NCI-H524 (cell line): ENCODE measurements at regions not wholly inside any gene's neighbourhood (a gene's known extent, or its start where the extent isn't known, plus 50 kb on each side); places are given as distances from the start of the nearest gene placed in this dataset.

Source experiments
- DNase-seq, 2 experiments: peaks; one replicate each; lab custom pipeline; 2025; lab: John Stamatoyannopoulos, UW

- DNase-seq, result no peak
These were observed 661.5 kb upstream of the ZP4 start for GRCh38 chr1:238552271-238552670.

GRCh38 chr1:238549137-238549536 is 658.4 kb upstream of the ZP4 start:
- no peak for DNase-seq

DNA sequence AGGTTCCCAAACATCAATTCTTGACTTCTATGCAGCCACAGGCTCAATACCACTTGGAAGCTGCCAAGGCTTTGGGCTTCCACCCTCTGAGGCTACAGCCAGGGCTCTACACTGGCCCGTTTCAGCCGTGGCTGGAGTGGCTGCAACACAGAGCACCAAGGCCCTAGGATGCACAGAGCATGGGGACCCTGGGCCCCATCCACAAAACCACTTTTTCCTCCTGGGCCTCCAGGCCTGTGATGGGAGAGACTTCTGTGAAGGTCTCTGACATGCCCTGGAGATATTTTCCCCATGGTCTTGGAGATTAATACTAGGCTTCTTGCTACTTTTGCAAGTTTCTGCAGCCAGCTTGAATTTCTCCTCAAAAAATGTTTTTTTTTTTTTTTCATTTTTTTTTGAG is 655.4 kb upstream of the ZP4 start:
- DNase-seq, result no peak

GRCh38 chr1:238537641-238538040 is 646.9 kb upstream of the ZP4 start:
- no peak for DNase-seq

DNA sequence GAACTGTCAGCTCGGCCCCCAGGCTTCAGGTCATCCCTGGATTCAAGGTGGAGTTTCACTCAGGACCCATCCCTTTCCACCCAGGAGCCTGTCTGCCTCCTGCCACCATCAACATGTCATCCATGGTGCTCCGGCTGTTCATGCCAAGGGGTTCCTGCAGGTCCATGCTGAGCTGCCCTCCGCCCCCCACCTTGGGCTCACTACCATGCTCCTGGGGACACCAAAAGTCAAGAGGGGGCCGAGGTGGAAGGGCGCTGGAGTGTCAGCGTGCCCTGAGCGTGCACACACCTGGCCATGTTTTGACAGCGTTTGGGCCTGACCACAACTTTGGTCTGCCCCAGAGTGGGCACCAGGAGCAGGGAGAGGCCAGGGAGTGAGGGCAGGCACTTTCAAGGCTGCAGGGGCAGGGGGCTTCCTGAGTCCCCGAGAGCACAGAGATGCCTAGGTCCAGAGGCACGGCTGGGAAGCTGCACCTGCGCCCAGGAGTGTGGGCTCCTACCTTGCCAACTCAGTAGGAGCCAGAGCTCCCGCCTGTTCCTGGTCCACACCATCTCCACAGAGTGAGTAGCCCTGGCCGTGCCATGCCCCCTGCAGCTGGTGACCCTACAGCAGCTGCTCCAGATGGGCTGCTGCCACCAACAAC is 639.6 kb upstream of the ZP4 start:
- DNase-seq, result no peak

GRCh38 chr1:238517711-238518110 is 627.0 kb upstream of the ZP4 start:
- no peak for DNase-seq

DNA sequence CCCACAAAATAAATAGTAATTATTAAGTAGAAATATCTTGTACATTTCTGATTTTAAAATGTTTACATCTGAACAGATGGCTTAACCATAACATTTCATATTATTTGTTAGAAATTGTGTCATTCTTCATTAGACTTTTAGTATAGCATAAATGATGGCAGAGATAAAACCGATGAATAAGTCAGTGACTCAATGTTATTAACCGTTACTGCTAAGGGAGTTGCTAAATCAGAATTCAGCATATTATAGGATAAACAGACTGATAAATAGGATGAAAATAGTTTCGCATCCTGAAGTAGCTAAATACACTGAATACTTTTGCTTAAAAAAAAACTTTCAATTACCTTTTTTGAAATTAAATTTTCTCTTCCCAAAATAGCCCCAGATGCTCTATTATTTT is 610.6 kb upstream of the ZP4 start:
- DNase-seq, result no peak

DNA sequence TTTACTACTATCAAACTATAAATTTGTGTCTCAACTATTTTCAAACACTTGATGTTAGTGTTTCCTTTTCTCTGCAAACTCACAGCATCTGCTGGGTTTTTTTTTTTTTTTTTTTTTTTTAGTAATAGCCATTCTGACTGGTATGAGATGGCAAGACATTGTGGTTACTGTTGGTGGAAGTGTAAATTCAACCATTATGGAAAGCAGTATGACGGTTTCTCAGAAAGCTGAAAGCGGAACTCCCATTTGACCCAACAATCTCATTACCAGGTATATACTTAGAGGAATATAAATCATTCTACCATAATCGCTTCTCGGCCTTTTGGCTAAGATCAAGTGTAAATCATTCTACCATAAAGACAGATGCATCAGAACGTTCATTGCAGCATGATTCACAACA is 608.3 kb upstream of the ZP4 start:
- no peak for DNase-seq

- no peak for DNase-seq
These were observed 601.5 kb upstream of the ZP4 start for GRCh38 chr1:238492271-238492670.

DNA sequence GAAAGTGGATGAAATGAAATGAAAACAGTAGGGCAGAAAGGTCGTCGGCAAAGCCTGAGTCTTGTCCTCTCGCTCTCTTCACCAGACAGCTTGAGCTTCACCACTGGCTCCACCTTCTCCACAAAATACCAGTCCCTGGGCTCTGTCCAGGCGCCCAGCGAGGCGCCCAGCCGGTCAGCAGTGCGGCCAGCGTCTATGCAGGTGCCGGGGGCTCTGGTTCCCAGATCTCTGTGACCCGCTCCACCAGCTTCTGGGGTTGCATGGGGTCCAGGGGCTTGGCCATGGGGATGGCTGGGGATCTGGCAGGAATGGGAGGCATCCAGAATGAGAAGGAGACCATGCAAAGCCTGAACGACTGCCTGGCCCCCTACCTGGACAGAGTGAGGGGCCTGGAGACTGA is 600.5 kb upstream of the ZP4 start:
- DNase-seq, result no peak

DNA sequence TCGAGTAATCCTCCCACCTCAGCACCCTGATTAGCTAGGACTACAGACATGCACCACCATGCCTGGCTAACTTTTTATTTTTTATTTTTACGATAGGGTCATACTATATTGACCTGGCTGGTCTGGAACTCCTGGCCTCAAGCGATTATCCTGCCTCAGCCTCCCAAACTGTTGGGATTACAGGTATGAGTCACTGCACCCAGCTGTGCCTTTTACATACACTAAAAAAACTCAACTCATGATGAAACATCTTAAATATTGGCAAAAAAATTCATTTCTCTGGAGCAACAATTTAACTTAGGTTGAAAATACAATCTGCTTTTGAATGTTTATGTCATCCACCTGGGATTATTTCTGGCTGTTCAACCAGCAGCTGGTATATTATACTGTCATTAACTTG is 598.3 kb upstream of the ZP4 start:
- DNase-seq, result no peak

GRCh38 chr1:238488401-238488800 is 597.7 kb upstream of the ZP4 start:
- DNase-seq, result no peak

GRCh38 chr1:238487931-238488330 is 597.2 kb upstream of the ZP4 start:
- DNase-seq, result no peak

DNA sequence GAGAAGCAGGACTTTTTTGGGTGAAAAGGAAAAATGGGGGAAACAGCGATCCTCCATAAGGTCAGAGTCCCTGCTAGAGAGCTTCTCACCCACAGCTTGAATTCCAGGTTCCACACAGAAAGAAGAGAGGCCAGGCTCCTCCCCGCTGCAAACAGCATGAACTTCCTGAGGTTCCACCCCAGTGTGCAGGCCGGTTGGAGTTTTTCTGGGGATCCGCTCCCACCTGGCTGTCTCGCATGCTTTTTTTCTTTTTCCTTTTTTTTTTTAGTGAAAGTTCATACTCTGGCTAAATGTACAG is 595.1 kb upstream of the ZP4 start:
- DNase-seq, result no peak

DNA sequence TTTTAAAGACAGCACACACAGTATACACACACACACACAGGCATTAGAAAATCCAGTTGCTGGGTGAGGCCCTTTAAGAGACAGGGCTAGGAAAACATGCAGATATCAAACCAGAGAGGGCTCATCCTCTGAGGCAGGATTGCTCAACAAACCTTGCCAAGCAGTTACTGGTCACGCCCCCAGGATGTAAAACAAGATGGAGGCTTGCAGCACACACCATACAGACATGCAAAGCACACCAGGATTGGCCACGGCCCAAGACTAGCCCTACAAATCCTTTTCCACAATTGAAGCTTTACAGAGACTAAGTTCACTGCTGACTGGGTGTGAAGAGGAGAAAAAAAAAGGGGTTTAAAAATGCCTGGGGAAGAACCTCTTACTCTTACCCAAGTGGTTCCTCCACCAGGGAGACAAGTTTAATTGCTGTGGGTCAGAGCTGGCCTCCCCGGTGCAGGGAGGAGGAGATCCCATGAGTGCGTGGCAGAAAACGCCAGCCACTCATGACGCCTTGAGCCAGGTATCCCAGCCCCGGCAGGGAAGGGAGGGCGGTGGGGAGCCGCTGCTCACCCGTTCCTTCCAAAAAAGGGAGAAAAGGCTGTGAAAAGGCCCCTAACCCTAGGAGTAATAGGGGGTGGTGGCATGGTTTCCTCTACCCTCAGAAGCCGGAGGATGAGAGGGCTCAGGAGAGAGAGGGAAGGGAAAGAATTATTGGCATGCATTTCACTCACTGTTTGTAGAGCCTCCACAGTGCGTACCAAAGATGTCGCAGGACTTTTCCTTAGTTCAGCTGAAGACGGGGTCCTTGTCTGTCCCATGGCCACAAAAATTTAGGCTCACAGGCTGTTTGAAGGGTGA is 594.6 kb upstream of the ZP4 start:
- no peak for DNase-seq

DNA sequence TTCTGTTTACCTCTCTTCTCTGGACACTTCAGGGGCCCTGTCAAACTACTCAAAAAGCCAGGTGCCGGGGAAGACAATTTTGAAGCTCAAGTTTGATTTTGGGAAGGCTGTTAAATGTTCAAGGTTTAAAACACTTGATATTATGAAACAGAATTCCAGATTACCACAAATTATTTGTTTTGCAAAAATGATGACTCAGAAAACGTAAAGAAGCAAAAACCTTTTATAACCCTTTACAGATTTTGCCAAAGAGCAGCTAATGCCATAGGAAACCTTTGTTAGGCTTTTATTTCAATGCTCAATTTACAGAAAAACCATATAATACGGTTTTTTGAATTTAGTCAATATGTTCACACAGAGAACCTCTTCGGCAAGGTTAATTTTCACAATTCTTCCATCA is 593.4 kb upstream of the ZP4 start:
- no peak for DNase-seq

- DNase-seq, result no peak
These were observed 586.1 kb upstream of the ZP4 start for GRCh38 chr1:238476841-238477240.

DNA sequence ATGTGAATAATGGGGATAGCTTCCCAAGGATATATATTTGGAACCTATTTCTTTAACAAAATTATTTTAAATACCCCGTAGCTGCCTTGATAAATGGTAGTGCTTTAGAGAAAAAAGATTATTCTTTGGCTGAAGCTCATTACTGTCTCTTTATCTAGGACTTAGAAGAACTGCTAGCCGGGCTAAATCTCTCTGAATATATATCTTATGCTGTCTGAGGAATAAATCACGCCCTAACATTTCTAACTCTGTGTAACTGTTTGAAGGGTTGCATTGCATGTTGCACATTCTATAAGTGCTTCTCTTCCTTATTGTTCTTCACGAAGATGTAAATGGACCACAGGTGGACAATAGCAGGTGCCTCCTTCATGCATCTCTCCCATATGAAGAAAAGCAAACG is 585.0 kb upstream of the ZP4 start:
- DNase-seq, result no peak

DNA sequence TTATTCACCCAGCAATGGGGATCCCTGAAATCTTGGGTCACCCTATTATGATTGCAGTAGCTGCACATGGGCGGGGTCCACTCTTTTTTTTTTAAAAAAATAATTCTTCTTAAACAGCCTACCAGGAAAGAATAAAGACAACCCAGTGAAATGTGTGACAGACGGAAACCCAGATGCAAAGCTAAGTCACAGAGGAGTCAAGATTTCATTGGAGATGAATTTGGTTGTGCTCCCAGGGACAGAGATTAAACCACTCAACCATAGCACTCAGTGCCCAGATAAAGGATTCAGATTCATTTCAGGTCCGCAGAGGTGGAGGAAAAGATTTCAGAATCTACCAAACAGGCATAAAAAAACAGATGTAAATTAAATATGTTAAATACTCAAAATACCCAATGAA is 583.5 kb upstream of the ZP4 start:
- DNase-seq, result peak in 1 of 2 experiments; percentile 28

DNA sequence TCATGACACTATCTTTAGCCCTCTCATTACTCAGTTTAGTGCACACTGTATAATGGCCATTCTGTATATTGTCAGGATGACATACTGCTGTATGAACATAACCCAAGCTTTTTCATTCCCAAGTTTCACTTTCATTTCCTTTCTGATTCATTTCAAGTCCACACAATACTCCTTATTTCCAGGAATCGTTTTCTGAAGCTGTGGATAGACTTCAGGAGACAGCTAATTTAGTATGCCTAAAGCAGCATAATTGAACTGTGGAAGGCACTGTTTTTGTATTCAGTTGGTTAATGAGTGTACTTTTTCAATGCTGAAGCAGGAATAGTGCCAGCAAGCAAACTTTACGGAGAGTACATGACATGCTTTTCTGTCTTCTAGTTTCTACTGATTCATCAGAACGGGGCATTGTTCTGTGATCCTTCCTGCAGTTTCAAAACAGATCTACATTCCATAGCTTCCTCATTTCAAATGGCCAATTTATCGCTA is 578.5 kb upstream of the ZP4 start:
- no peak for DNase-seq

DNA sequence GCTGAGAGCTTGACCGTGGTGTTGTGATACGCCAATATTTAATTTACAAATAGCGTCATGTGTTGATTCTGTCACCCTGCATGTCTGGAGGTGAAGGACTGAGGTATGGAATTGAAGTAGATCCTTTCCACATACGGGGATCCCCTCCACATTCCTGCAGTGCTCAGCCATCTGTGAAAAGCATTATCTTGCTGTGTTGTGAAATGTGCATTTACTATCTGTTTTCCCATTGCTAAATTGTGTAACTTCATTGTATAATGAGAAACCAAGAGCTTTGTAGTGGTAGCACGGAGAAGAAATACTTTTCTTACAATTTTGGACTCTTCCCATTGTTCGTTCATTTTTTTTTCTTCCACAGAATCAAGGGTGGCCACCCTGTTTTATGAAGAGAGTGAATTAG is 577.3 kb upstream of the ZP4 start:
- DNase-seq, result no peak

GRCh38 chr1:238466459-238466858 is 575.7 kb upstream of the ZP4 start:
- no peak for DNase-seq

DNA sequence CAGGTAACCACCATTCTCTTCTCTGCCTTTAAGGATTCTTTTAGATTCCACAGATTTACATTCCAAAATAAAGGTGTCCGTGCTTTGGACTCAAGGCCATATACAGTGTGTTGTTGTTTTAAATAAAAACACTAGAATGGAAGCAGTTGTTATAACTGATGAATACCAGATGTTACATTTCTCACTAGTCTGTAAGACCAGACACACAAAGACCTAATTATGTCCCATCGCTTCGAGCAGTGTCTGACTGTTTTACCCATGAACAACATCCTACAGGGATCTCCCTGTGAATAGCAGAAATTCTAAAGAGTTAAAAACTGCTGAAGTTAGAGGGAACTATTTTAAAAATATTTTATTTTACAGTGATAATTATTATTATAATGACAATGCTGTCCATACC is 574.7 kb upstream of the ZP4 start:
- no peak for DNase-seq

DNA sequence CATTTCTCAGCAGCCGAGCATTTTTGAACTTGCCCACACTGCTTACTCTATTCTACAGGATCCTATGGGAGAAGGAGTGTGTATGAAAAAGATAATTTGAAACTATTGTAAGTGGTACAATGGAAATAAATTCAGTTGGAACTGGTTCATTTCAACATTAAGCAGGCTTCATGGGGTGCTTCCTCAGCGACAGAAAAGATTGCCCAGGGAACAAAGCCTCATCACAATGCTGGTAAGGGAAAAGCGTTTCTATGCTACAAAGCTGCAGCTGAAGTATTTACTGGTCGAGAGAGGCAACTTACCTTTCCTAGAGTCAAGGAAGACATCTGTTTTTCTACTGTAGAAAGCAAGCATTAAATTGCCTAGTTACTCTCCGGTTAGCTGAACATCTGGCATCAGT is 568.2 kb upstream of the ZP4 start:
- no peak for DNase-seq
